Endodermal cell (in vitro differentiated cells): ENCODE measurements at regions not wholly inside any gene's neighbourhood (a gene's known extent, or its start where the extent isn't known, plus 50 kb on each side); places are given as distances from the start of the nearest gene placed in this dataset.
"Not testable (repeated sequence)": the region's sequence is repeated elsewhere in the genome, so short reads cannot be mapped to it uniquely, and the experiment has no call there.

Experiments used
- DNase-seq: peaks from one replicate; pipeline ENCODE4 v3.0.0-alpha.2; 2017
- H3K27ac ChIP-seq: 2 replicates; pipeline ENCODE4 v1.5.1; 2013; ENCODE audit warnings: mild to moderate bottlenecking, low read depth, low read length, moderate library complexity
- H3K27me3 ChIP-seq: 2 replicates; pipeline ENCODE4 v1.6.1; 2013; ENCODE audit warnings: mild to moderate bottlenecking, low read length, moderate library complexity; ENCODE audit not compliant: insufficient read depth, control insufficient read depth, poor library complexity, severe bottlenecking
- H3K36me3 ChIP-seq: 2 replicates; pipeline ENCODE4 v1.7.0; 2013; ENCODE audit warnings: mild to moderate bottlenecking, low read length, moderate library complexity; ENCODE audit not compliant: control insufficient read depth, insufficient read depth
- H3K4me1 ChIP-seq: one replicate; pipeline ENCODE4 v1.7.0; 2013; ENCODE audit warnings: low read length; ENCODE audit not compliant: control insufficient read depth, insufficient read depth
- H3K4me3 ChIP-seq: 2 replicates; pipeline ENCODE4 v1.5.1; 2013; ENCODE audit warnings: mild to moderate bottlenecking, low read length, moderate library complexity
- H3K9ac ChIP-seq: 2 replicates; pipeline ENCODE4 v1.6.1; 2013; ENCODE audit warnings: mild to moderate bottlenecking, low read length, moderate library complexity; ENCODE audit not compliant: poor library complexity, severe bottlenecking; ENCODE audit errors: extremely low read depth
- H3K9me3 ChIP-seq: 2 replicates; pipeline ENCODE4 v1.6.1; 2013; ENCODE audit warnings: mild to moderate bottlenecking, low read length, moderate library complexity; ENCODE audit not compliant: control insufficient read depth
- H3K27ac Mint-ChIP-seq: 2 replicates; pipeline ENCODE4 v1.8.0; 2020; ENCODE audit warnings: mixed read lengths
- H3K27me3 Mint-ChIP-seq: 2 replicates; pipeline ENCODE4 v1.8.0; 2021; ENCODE audit warnings: mild to moderate bottlenecking, mixed read lengths; ENCODE audit not compliant: insufficient read depth
- H3K36me3 Mint-ChIP-seq: 2 replicates; pipeline ENCODE4 v1.8.0; 2020; ENCODE audit warnings: low read depth, mixed read lengths
- H3K4me1 Mint-ChIP-seq: 2 replicates; pipeline ENCODE4 v1.8.0; 2020; ENCODE audit warnings: mixed read lengths
- H3K4me3 Mint-ChIP-seq: 2 replicates; pipeline ENCODE4 v1.8.0; 2020; ENCODE audit warnings: mild to moderate bottlenecking, moderate library complexity, mixed read lengths
- H3K9me3 Mint-ChIP-seq: 2 replicates; pipeline ENCODE4 v1.8.0; 2020; ENCODE audit warnings: mild to moderate bottlenecking, mixed read lengths
- CTCF ChIP-seq: fragments of 200-600 bp; sonication (generic); conservative IDR thresholded peaks from 2 replicates; pipeline ENCODE4 v1.5.0; 2021; ENCODE audit warnings: antibody characterized with exemption, mild to moderate bottlenecking
- WGBS, 2 experiments: methylation state at CpG; one replicate each; pipeline versions ENCODE4 v1.1.5 to v1.1.7; 2013; ENCODE audit warnings: missing lambda C conversion rate in 2 of 2, mixed read lengths in 1 of 2; ENCODE audit not compliant: insufficient coverage in 1 of 2, insufficient read length in 1 of 2; 5-methylcytosine and 5-hydroxymethylcytosine counted together

- peak; percentile 93 for DNase-seq
- H3K4me3 ChIP-seq, result no peak overlapping the region
- no peaks in the 10 kb centered on the region for H3K36me3 ChIP-seq
- peaks cover 21% of the 10 kb centered on the region for H3K4me1 Mint-ChIP-seq
- no peaks in the 10 kb centered on the region for H3K9me3 ChIP-seq
- no peaks in the 10 kb centered on the region for H3K4me1 ChIP-seq
- peak; percentile 95 for TF ChIP-seq CTCF
- no peak overlapping the region for H3K9ac ChIP-seq
- no peak overlapping the region for H3K4me3 Mint-ChIP-seq
- H3K27me3 ChIP-seq, result no peaks in the 10 kb centered on the region
- H3K27me3 Mint-ChIP-seq, result no peaks in the 10 kb centered on the region
- WGBS, 2 experiments, result 10% methylated on average over 6 of the region's 6 CpGs; no CpG with 5 or more reads in 1 of the 2 experiments
- H3K9me3 Mint-ChIP-seq, result peaks cover 3% of the 10 kb centered on the region
- H3K27ac ChIP-seq, result no peak overlapping the region
- no peak overlapping the region for H3K27ac Mint-ChIP-seq
- H3K36me3 Mint-ChIP-seq, result peaks cover 3% of the 10 kb centered on the region
These were observed 547.5 kb downstream of the SMARCA1 start for GRCh38 chrX:128975745-128976144.

GRCh38 chrX:128973033-128973432 lies 550.3 kb downstream of the SMARCA1 start:
- H3K36me3 Mint-ChIP-seq, result no peaks in the 10 kb centered on the region
- H3K4me3 Mint-ChIP-seq, result no peak overlapping the region
- no peak overlapping the region for H3K27ac Mint-ChIP-seq
- Histone ChIP-seq H3K27me3 (no peaks in the 10 kb centered on the region), H3K9me3 (no peaks in the 10 kb centered on the region), H3K4me3 (no peak overlapping the region), H3K9ac (no peak overlapping the region), H3K36me3 (no peaks in the 10 kb centered on the region), H3K27ac (no peak overlapping the region), H3K4me1 (no peaks in the 10 kb centered on the region)
- H3K4me1 Mint-ChIP-seq, result peaks cover 21% of the 10 kb centered on the region
- no peak for TF ChIP-seq CTCF
- no peaks in the 10 kb centered on the region for H3K27me3 Mint-ChIP-seq
- WGBS, 2 experiments, result 88 to 100% methylated on average over 1 to 2 of the region's 3 CpGs
- no peaks in the 10 kb centered on the region for H3K9me3 Mint-ChIP-seq
- no peak for DNase-seq

- 83% methylated on average over 1 of the region's 1 CpG; no CpG with 5 or more reads in 1 of the 2 experiments for WGBS, 2 experiments
- H3K9me3 Mint-ChIP-seq, result peaks cover 21% of the 10 kb centered on the region
- Histone ChIP-seq H3K36me3 (no peaks in the 10 kb centered on the region), H3K27me3 (no peaks in the 10 kb centered on the region), H3K9ac (no peak overlapping the region), H3K4me1 (no peaks in the 10 kb centered on the region), H3K4me3 (no peak overlapping the region), H3K9me3 (peaks cover 1% of the 10 kb centered on the region), H3K27ac (no peak overlapping the region)
- no peak overlapping the region for H3K4me3 Mint-ChIP-seq
- H3K27ac Mint-ChIP-seq, result no peak overlapping the region
- peaks cover 4% of the 10 kb centered on the region for H3K36me3 Mint-ChIP-seq
- no peak for DNase-seq
- no peaks in the 10 kb centered on the region for H3K4me1 Mint-ChIP-seq
- H3K27me3 Mint-ChIP-seq, result no peaks in the 10 kb centered on the region
- TF ChIP-seq CTCF, result no peak
These were observed 562.0 kb downstream of the SMARCA1 start for GRCh38 chrX:128961290-128961689.

GRCh38 chrX:128954697-128955096 lies 568.6 kb downstream of the SMARCA1 start:
- H3K4me1 ChIP-seq, H3K4me1 Mint-ChIP-seq: not testable (repeated sequence)

More at GRCh38 chrX:128954697-128955096, 568.6 kb downstream of the SMARCA1 start:
- not testable (repeated sequence) for H3K27ac Mint-ChIP-seq, H3K27me3 ChIP-seq, DNase-seq, H3K4me3 ChIP-seq, H3K9ac ChIP-seq, H3K4me3 Mint-ChIP-seq, H3K27ac ChIP-seq, H3K27me3 Mint-ChIP-seq, H3K36me3 ChIP-seq
- no CpG with 5 or more reads among the region's 1 CpG for WGBS, 2 experiments
- H3K9me3 Mint-ChIP-seq, result peaks cover 64% of the 10 kb centered on the region
- peaks cover 18% of the 10 kb centered on the region for H3K36me3 Mint-ChIP-seq
- peaks cover 27% of the 10 kb centered on the region for H3K9me3 ChIP-seq
